DND-41 (cell line): ENCODE measurements at regions not wholly inside any gene's neighbourhood (a gene's known extent, or its start where the extent isn't known, plus 50 kb on each side); places are given as distances from the start of the nearest gene placed in this dataset.
"Not testable (repeated sequence)": the region's sequence is repeated elsewhere in the genome, so short reads cannot be mapped to it uniquely, and the experiment has no call there.

Source experiments
- ATAC-seq: fragments of 200-7000 bp; cut with Tn5 transposase; 3 replicates; pipeline ENCODE4 v1.9.1; 2021; ENCODE audit warnings: low read depth; ENCODE audit not compliant: insufficient read depth
- DNase-seq: peaks from one replicate; pipeline ENCODE4 v3.0.0-alpha.2; 2020
- H2AFZ ChIP-seq: 2 replicates; pipeline ENCODE4 v1.6.0; 2012; ENCODE audit warnings: low read depth, low read length
- H3K27ac ChIP-seq: 2 replicates; pipeline ENCODE4 v1.5.1; 2012; ENCODE audit warnings: low read length, inconsistent platforms
- H3K27me3 ChIP-seq: fragments of 200-600 bp; sonication (generic); 2 replicates; pipeline ENCODE4 v1.6.0; 2012; ENCODE audit warnings: low read length, mild to moderate bottlenecking, inconsistent platforms; ENCODE audit not compliant: insufficient read depth, poor library complexity
- H3K36me3 ChIP-seq: 2 replicates; pipeline ENCODE4 v1.5.1; 2012; ENCODE audit warnings: low read length, inconsistent platforms; ENCODE audit not compliant: insufficient read depth
- H3K4me1 ChIP-seq: 2 replicates; pipeline ENCODE4 v1.5.1; 2012; ENCODE audit warnings: mild to moderate bottlenecking, low read length; ENCODE audit not compliant: insufficient read depth
- H3K4me2 ChIP-seq: 2 replicates; pipeline ENCODE4 v1.6.0; 2012; ENCODE audit warnings: mild to moderate bottlenecking, moderate library complexity, low read length, inconsistent platforms; ENCODE audit not compliant: insufficient read depth
- H3K4me3 ChIP-seq, 2 experiments: fragments of 200-600 bp in 1 of 2; shearing (Covaris generic) in 1 of 2; 2 replicates each; pipeline ENCODE4 v1.5.1; 2012 to 2016; ENCODE audit warnings: inconsistent platforms in 2 of 2, low read length in 2 of 2, mild to moderate bottlenecking in 2 of 2, low read depth in 1 of 2, moderate library complexity in 1 of 2
- H3K79me2 ChIP-seq: 2 replicates; pipeline ENCODE4 v1.6.0; 2012; ENCODE audit warnings: low read length, inconsistent platforms; ENCODE audit not compliant: insufficient read depth
- H3K9ac ChIP-seq: 2 replicates; pipeline ENCODE4 v1.6.0; 2012; ENCODE audit warnings: low read depth, mild to moderate bottlenecking, inconsistent platforms, low read length, moderate library complexity
- H3K9me3 ChIP-seq: 2 replicates; pipeline ENCODE4 v1.5.1; 2012; ENCODE audit warnings: low read length, moderate library complexity, mild to moderate bottlenecking, inconsistent platforms; ENCODE audit not compliant: insufficient read depth, severe bottlenecking
- H4K20me1 ChIP-seq: 2 replicates; pipeline ENCODE4 v1.6.0; 2012; ENCODE audit warnings: low read length; ENCODE audit not compliant: insufficient read depth
- EZH2 ChIP-seq: IDR thresholded peaks from 3 replicates; pipeline ENCODE4 v1.6.1; 2012; ENCODE audit warnings: borderline replicate concordance, low read depth, mild to moderate bottlenecking, moderate library complexity, low read length, inconsistent platforms; ENCODE audit not compliant: severe bottlenecking
- TF ChIP-seq, protein P1 (sequence below): IDR thresholded peaks from 2 replicates; pipeline ENCODE4 v1.5.1; 2012; ENCODE audit warnings: borderline replicate concordance, low read length, moderate library complexity, mild to moderate bottlenecking; ENCODE audit not compliant: poor library complexity, severe bottlenecking; ENCODE audit errors: extremely low read depth

DNA sequence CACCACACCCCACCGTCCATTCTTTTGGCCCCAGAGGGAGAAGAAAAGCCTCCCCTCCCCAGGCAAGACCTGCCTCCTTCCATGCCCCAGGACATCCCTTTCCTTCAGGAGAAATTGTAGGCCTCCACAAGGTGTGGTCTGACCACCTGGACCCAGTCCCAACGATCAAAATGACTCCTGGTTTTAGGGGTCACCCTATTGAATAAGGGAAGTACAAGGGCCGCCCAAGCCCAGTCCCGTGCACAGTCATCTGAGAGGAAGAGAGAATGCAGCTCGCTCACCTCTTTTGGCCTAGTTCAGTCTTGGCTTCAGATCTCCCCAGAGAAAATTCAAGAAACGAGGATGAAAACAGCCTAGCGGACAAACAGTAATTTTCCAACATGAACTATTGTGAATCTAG, 249.1 kb downstream of the UACA start:
- no peaks in the 10 kb centered on the region for H3K27me3 ChIP-seq
- no peaks in the 10 kb centered on the region for H3K79me2 ChIP-seq

DNA sequence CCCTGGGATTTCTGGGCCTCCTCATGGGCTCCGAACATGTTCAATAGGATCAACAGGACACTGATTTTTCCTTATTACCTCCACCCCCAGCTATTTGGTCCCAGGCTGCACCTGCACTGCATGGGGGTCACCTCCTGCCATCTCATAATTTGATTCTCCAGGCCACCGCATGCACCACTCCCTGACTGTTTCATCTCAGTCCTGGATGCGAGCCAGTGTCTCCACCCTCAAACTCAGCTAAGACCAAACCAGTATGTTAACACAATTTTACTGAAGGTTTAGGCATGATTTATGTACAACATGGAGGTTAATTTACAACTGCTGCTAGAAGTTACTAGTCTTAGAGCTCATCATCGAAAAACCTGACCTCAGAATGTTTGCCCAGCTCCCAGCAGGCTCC, 249.5 kb downstream of the UACA start:
- H3K4me1 ChIP-seq: no peaks in the 10 kb centered on the region
- no peak overlapping the region for H3K4me3 ChIP-seq
- no peak overlapping the region for H3K4me2 ChIP-seq
- TF ChIP-seq, protein P1, sequence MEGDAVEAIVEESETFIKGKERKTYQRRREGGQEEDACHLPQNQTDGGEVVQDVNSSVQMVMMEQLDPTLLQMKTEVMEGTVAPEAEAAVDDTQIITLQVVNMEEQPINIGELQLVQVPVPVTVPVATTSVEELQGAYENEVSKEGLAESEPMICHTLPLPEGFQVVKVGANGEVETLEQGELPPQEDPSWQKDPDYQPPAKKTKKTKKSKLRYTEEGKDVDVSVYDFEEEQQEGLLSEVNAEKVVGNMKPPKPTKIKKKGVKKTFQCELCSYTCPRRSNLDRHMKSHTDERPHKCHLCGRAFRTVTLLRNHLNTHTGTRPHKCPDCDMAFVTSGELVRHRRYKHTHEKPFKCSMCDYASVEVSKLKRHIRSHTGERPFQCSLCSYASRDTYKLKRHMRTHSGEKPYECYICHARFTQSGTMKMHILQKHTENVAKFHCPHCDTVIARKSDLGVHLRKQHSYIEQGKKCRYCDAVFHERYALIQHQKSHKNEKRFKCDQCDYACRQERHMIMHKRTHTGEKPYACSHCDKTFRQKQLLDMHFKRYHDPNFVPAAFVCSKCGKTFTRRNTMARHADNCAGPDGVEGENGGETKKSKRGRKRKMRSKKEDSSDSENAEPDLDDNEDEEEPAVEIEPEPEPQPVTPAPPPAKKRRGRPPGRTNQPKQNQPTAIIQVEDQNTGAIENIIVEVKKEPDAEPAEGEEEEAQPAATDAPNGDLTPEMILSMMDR: no peak
- TF ChIP-seq EZH2: no peak
- H3K27me3 ChIP-seq: no peaks in the 10 kb centered on the region
- peaks cover 14% of the 10 kb centered on the region for H3K9me3 ChIP-seq
- DNase-seq (no peak), ATAC-seq (no peak)
- no peaks in the 10 kb centered on the region; the same call in 1 of the 2 replicates for H4K20me1 ChIP-seq
- no peak overlapping the region for H3K9ac ChIP-seq
- no peak overlapping the region for H2AFZ ChIP-seq
- no peaks in the 10 kb centered on the region for H3K79me2 ChIP-seq
- no peak overlapping the region for H3K27ac ChIP-seq
- H3K36me3 ChIP-seq: no peaks in the 10 kb centered on the region

More for the DNA sequence above, 249.1 kb downstream of the UACA start:
- no peaks in the 10 kb centered on the region; the same call in 1 of the 2 replicates for H4K20me1 ChIP-seq
- peaks cover 13% of the 10 kb centered on the region for H3K9me3 ChIP-seq
- no peak overlapping the region for H3K4me2 ChIP-seq
- ATAC-seq (no peak), DNase-seq (no peak)
- H3K4me1 ChIP-seq: no peaks in the 10 kb centered on the region
- no peaks in the 10 kb centered on the region for H3K36me3 ChIP-seq
- no peak overlapping the region for H2AFZ ChIP-seq
- H3K4me3 ChIP-seq: no peak overlapping the region
- H3K9ac ChIP-seq: no peak overlapping the region
- H3K27ac ChIP-seq: no peak overlapping the region
- TF ChIP-seq EZH2: no peak
- TF ChIP-seq, protein P1: no peak

DNA sequence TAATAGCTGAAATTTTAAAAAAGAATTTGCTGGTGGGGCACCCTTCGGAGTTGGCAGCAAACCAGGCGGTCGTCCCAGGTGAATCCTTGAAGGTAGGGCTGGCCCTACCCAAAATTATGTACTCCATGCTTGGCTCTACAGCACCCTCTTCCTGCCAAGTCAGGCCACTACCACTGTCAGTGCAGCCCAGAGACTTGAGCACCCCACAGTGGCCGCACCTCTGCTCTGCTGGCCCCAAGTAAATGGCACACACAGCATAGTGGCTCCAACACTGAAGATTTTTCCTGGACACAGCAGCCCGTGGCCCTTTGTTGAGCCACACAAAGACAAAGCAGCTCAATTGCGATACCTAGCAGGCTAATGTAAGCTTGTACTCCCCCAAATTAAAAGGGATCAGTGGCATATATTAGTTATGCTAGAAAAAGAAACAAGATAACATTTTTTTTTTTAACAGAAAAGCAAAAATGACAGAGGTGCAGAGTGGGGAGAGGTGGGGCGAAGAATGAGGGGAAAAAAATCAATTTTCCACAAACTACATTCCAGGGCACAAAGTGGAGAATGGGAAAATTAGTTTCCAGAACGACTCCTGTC, 250.5 kb downstream of the UACA start:
- Histone ChIP-seq H2AFZ (no peak overlapping the region), H3K79me2 (no peaks in the 10 kb centered on the region), H4K20me1 (no peaks in the 10 kb centered on the region; the same call in none of the 2 replicates), H3K36me3 (no peaks in the 10 kb centered on the region), H3K27ac (no peak overlapping the region), H3K9me3 (peaks cover 14% of the 10 kb centered on the region), H3K27me3 (no peaks in the 10 kb centered on the region), H3K4me2 (no peak overlapping the region), H3K4me1 (no peaks in the 10 kb centered on the region), H3K4me3 (no peak overlapping the region), H3K9ac (no peak overlapping the region)
- ATAC-seq: peak; percentile 94
- TF ChIP-seq, protein P1: peak; percentile 81
- TF ChIP-seq EZH2: no peak
- peak; percentile 62 for DNase-seq

DNA sequence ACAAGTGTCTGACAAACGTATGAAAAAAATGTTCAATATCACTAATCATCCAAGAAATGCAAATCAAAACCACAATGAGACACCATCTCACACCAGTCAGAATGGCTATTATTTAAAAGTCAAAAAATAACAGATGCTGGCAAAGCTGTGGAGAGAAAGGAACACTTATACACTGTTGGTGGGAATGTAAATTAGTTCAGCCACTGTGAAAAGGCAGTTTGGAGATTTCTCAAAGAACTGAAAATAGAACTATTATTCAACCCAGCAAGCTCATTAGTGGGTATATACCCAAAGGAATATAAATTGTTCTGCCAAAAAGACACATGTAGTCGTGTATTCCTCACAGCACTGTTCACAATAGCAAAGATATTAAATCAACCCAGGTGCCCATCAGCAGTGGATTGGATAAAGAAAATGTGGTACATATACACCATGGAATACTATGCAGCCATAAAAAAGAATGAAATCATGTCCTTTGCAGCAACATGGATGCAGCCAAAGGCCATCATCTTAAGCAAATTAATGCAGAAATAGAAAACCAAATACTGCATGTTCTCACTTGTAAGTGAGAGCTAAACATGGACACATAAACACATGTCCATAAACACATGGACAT, 251.3 kb downstream of the UACA start:
- H3K4me2 ChIP-seq, H3K27ac ChIP-seq, H3K9ac ChIP-seq, DNase-seq, H4K20me1 ChIP-seq, ATAC-seq, H3K79me2 ChIP-seq, H2AFZ ChIP-seq, H3K4me1 ChIP-seq, H3K4me3 ChIP-seq, H3K27me3 ChIP-seq, H3K36me3 ChIP-seq: not testable (repeated sequence)
- H3K9me3 ChIP-seq: peaks cover 14% of the 10 kb centered on the region
